ENCODE measurements at regions not wholly inside any gene's neighbourhood (a gene's known extent, or its start where the extent isn't known, plus 50 kb on each side); places are given as distances from the start of the nearest gene placed in this dataset.
"Not testable (repeated sequence)": the region's sequence is repeated elsewhere in the genome, so short reads cannot be mapped to it uniquely, and the experiment has no call there.

DNA sequence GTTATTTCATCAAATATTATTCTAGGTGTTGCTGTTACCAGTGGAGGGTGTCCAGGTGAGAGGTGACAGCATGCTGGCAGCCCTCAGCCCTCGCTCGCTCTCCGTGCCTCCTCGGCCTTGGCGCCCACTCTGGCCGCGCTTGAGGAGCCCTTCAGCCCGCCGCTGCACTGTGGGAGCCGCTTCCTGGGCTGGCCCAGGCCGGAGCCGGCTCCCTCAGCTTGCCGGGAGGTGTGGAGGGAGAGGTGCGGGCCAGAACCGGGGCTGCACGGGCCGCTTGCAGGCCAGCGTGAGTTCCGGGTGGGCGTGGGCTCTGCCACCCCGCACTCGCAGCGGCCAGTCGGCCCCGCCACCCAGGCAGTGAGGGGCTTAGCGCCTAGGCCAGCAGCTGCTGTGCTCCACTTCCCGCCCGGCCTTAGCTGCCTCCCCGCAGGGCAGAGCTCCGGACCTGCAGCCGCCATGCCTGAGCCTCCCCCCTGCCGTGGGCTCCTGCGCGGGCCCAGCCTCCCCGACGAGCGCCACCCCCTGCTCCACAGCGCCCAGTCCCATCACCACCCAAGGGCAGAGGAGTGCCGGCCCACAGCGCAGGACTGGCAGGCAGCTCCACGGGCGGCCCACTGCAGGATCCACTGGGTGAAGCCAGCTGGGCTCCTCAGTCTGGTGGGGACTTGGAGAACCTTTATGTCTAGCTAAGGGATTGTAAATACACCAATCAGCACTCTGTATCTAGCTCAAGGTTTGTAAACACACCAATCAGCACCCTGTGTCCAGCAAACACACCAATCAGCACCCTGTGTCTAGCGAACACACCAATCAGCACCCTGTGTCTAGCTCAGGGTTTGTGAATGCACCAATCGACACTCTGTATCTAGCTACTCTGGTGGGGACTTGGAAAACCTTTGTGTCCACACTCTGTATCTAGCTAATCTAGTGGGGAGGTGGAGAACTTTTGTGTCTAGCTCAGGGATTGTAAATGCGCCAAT lies 413.3 kb downstream of the HACE1 start:
- TF ChIP-seq CTCF (conservative IDR thresholded peaks at IDR 0.05 in 1 of 2, IDR thresholded peaks at IDR 0.05 in 1 of 2; ENCODE audit: extremely low read depth in 1 of 2, insufficient read depth in 1 of 2, low read depth in 1 of 2, low read length in 2 of 2); EZH2 (IDR thresholded peaks at IDR 0.05; ENCODE audit: borderline replicate concordance, low read length): not testable (repeated sequence)
